SU-DHL-6 (cell line): ENCODE measurements at regions not wholly inside any gene's neighbourhood (a gene's known extent, or its start where the extent isn't known, plus 50 kb on each side); places are given as distances from the start of the nearest gene placed in this dataset.

Experiments
- EZH2phosphoT487 ChIP-seq: fragments of 200-600 bp; sonication (generic), shearing (Covaris generic); conservative IDR thresholded peaks from 2 replicates; pipeline ENCODE4 v1.6.1; 2018; ENCODE audit warnings: mild to moderate bottlenecking, antibody characterized with exemption, low read length, moderate library complexity, mixed read lengths
- TF ChIP-seq, protein P1 (sequence below): fragments of 200-600 bp; sonication (generic); IDR thresholded peaks from one replicate; pipeline ENCODE4 v1.5.1; 2017; ENCODE audit warnings: antibody characterized with exemption, mild to moderate bottlenecking, low read length, moderate library complexity; ENCODE audit not compliant: insufficient read depth, poor library complexity, severe bottlenecking

DNA sequence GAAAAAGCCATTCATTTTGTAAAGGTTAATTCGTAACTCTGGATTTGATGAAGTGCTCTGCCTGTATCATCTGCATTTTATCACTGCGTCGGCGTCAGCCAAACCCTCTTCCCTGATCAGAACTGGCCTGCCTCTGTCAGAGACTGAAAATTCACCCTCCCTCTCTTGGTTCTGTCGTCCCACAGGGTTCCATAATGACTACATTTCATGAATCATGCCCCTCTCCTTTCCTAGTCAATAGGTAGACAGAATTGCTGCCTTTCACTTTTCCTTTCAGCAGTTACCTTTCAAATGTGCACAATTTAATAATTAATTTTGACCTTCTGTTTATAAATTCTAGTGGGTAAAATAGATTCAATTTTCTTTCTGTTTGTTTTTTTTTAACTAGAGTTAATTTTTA, 423.4 kb downstream of the RFC3 start:
- TF ChIP-seq, protein P1, sequence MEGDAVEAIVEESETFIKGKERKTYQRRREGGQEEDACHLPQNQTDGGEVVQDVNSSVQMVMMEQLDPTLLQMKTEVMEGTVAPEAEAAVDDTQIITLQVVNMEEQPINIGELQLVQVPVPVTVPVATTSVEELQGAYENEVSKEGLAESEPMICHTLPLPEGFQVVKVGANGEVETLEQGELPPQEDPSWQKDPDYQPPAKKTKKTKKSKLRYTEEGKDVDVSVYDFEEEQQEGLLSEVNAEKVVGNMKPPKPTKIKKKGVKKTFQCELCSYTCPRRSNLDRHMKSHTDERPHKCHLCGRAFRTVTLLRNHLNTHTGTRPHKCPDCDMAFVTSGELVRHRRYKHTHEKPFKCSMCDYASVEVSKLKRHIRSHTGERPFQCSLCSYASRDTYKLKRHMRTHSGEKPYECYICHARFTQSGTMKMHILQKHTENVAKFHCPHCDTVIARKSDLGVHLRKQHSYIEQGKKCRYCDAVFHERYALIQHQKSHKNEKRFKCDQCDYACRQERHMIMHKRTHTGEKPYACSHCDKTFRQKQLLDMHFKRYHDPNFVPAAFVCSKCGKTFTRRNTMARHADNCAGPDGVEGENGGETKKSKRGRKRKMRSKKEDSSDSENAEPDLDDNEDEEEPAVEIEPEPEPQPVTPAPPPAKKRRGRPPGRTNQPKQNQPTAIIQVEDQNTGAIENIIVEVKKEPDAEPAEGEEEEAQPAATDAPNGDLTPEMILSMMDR: no peak
- TF ChIP-seq EZH2phosphoT487: no peak
